GM21360 (cell line): ENCODE measurements at regions not wholly inside any gene's neighbourhood (a gene's known extent, or its start where the extent isn't known, plus 50 kb on each side); places are given as distances from the start of the nearest gene placed in this dataset.

Experiments
- ATAC-seq: cut with Tn5 transposase; IDR thresholded peaks from one replicate; pipeline ENCODE4 v1.9.1; 2021; ENCODE audit warnings: mild to moderate bottlenecking, moderate library complexity; ENCODE audit not compliant: unreplicated experiment

DNA sequence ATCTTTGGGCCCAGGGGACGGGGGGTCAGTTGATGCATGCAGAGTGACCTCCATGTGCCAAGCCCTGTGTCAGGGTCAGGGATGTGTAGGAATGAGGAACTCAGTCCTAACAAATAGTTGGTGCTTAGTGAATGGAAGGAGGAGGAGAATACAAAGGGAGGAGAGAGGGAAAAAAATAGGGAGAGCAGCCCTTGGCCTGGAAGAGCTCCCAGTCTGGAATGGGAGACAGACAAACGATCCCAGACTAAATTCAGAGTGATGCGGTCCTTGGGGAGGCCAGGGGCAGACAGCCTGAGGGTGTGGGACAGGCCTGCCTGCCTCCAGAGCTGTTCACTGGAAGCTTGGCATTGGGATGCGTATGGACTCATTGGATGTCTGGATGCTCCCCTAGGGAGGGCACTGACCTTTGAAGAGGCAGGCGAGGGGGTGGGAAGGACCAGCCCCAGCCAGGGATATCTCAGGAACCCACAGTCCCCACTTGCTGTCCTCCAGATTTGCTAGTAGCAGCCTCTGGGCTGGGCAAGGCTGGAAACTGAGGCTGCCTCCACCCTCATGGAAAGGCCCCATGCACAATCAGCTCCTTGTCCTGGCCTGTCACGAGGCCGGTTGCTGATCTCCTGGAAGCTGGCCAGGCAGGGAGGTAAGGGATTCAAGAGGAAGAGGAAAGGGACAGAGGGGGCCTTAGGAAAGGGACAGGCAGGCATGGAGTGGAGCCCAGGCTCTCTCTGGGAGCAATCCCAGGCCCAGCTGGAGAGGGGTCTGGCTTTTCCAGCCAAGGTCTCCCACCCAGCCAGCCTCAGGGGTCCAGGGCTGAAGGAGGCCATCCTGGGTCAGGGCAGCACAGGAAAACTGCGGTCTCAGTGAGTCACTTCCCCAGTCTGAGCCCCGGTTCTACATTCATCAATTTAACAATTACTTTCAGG is 69.0 kb upstream of the GGTA1 start:
- ATAC-seq = no peak

- ATAC-seq = no peak
Measured at GRCh38 chr9:121569266-121569648, 69.6 kb upstream of the GGTA1 start.

- no peak for ATAC-seq
Measured at GRCh38 chr9:121572581-121572980, 72.9 kb upstream of the GGTA1 start.

DNA sequence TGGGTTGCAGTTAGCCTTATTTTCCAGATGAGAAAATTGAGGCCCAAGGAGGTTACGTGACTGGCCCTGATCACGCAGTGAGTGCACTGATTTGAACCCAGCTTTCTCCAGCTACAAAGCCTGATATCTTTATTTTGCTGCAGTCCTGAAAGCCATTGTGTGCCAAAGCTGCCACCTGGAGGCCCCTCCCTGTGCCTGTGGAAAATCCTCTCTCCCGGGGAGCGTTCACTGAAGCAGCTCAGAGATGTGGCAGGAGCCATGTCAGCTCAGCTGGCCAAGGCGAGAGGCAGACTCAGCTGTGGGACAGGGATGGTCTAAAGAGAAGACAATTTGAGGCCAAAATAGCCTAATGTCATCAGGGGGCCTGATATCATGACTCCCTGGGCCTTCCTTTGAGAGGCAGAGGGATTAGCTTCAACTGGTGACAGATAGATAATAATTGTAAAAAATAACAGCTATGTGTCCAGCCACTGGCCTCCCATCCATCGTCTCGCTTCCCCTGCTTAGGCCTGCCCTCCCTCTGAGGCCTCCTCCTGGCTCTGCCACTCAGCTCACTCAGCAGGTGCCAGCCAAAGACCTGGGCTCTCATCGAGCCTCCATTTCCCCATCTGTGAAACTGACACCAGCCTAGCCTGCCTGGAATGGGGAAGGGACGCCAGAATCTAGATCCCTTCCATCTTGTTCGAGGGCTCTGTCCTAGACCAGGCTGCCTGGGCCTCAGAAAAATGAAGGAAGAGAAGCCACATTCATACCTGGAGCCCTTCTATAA is 74.3 kb upstream of the GGTA1 start:
- no peak for ATAC-seq

GRCh38 chr9:121574774-121575519 is 75.3 kb upstream of the GGTA1 start:
- ATAC-seq = no peak

GRCh38 chr9:121576281-121577075 is 75.0 kb upstream of the DAB2IP start:
- ATAC-seq = no peak

DNA sequence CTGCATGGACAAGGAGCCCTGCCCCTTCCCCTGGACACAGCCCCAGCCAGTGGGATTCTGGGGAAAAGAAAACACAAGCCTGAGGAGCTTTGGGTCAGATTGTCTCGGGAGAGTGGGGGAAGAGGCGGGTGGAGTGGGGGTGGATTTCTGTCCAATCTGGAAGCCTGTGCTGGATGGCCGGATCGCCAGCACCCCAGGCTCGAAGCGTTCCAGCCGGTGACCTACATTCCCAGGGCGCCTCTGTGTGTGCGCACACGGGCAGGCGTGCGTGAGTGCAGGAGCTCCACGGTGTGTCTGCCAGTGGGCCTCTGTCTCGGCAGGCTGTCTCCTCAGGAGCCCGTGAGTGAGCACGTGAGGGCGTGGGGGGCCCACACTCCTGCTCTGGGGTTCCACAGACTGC is 74.3 kb upstream of the DAB2IP start:
- ATAC-seq = no peak

GRCh38 chr9:121577572-121577971 is 73.9 kb upstream of the DAB2IP start:
- ATAC-seq = no peak

DNA sequence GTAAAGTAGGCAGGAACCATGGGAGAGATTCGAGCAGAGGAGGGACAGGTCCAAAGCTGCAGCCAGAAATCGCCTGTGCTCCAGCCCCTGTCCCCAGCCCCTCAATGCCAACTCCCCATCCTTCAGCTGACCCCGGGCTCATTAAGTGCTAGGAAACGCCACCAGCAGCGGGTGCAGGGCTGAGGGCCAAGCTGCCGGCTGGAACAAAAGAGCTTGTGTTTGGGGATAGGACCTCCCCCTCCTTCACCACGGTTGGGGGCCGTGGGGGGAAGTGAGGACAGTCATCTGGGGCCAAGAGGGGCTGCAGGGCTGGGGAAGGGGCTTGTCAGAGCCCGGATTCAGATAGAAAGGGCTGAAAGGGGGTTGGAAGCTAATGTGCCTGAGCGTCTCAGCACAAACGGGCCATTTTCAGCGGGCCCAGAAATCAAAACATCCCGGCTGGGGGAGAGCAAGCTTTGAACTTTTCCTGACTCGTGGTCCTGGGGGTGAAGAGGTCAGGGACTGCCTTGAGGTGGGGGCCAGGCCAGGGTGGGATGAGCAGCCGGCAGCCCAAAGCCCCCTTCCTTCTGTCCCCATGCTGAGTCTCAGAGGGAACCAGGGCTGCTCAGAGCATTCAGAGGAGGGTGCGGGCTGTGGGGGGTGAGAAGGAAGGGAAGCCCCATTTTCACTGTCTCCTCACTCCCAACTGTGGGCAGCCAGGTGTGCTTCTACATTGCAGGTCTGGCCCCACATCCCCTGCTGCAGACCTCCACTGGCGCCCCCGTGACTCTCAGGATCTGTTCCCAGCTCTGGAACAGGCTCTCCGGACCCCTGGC is 69.4 kb upstream of the DAB2IP start:
- no peak for ATAC-seq

DNA sequence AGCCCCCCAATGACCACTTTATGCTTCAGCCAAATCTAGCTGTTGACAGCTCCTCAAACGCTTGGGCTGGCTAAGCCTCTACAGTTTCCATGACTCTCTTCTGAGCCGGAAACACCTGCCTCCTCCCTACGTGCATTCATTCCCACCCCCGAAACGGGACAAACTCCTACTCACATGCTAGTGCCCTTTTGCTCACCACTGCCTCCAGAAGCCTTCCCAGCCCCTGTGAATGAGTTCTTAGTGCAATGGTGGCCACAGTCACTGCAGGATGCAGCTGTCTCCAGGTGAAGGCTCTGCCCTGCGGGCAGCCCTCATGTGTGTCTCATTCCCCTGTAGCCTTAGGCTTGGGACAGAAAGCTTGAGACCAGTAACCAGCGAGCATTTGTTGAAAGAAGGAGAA is 68.8 kb upstream of the DAB2IP start:
- ATAC-seq = no peak

- ATAC-seq = no peak
Measured at GRCh38 chr9:121584421-121584820, 67.0 kb upstream of the DAB2IP start.

DNA sequence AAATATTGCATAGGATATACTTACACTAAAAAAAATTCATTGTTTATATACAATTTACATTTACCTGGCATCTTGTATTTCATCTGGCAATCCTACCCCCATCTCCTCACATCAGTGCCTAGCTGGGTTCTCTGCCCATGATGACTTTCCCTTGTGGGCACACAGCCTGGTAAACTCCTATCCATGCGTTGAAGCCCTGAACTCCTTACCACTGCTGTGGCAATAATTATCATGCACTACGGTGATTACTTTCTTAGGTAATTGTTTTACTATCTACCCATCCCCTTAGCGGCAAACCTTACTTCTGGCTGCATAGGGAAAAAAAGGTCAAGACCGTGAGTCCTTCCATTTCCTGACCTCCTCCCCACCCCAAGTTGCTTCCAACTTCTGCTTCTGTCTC is 63.6 kb upstream of the DAB2IP start:
- no peak for ATAC-seq

- no peak for ATAC-seq
Measured at GRCh38 chr9:121589986-121590385, 61.4 kb upstream of the DAB2IP start.

GRCh38 chr9:121592265-121592664 is 59.2 kb upstream of the DAB2IP start:
- no peak for ATAC-seq

DNA sequence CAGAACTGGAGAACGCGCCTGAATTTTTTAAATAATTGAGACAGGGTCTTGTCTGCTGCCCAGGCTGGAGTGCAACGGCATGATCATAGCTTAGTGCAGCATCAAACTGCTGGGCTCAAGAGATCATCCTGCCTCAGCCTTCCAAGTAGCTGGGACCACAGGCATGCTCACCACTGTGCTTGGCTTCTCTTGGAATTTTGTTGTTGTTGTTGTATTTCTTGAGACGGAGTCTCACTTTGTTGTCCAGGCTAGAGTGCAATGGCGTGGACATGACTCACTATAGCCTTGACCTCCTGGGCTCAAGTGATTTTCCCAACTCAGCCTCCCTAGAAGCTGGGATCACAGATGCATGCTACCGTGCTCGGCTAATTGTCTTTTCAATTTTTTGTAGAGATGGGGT is 58.4 kb upstream of the DAB2IP start:
- ATAC-seq = no peak

DNA sequence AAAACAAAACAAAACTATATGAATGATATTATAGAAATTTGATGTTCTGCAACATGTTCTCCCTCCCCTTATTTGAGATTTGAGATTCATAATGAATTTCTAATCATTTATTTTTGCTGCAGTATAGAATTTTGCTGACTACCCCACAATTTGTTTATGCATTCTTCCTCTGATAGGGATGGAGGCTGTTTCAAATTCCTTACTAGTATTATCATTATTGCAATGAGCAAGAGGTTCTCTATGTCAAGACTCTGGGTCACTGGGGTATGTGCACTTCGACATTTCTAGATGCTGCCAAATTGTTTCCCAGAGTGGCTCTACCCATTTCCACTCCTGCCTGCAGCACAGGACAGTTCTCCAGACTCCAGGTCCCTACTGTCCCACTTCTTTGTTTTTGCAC is 54.9 kb upstream of the DAB2IP start:
- ATAC-seq = no peak

DNA sequence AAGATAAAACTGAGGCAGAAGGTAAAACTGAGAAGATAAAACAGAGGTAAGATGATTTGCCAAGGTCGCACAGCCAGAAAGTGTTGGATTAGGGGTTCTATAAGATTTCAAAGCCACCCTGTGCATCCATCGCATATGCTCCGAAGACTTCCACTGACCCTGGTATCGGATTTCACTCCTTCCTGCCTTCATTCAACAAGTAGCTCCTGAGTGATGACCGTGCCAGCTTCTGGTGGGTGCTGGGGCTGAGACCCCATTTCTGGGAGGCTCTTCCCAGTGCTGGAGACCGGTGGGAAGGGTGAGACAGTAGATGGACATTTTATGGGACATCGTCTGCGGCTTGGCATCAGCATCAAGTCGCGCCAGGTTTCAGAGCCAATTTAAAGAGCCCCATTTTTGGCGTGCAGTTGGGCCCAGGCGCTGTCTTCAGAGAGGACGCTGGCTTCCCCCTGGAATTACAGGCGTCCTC is 53.7 kb upstream of the DAB2IP start:
- ATAC-seq = no peak

DNA sequence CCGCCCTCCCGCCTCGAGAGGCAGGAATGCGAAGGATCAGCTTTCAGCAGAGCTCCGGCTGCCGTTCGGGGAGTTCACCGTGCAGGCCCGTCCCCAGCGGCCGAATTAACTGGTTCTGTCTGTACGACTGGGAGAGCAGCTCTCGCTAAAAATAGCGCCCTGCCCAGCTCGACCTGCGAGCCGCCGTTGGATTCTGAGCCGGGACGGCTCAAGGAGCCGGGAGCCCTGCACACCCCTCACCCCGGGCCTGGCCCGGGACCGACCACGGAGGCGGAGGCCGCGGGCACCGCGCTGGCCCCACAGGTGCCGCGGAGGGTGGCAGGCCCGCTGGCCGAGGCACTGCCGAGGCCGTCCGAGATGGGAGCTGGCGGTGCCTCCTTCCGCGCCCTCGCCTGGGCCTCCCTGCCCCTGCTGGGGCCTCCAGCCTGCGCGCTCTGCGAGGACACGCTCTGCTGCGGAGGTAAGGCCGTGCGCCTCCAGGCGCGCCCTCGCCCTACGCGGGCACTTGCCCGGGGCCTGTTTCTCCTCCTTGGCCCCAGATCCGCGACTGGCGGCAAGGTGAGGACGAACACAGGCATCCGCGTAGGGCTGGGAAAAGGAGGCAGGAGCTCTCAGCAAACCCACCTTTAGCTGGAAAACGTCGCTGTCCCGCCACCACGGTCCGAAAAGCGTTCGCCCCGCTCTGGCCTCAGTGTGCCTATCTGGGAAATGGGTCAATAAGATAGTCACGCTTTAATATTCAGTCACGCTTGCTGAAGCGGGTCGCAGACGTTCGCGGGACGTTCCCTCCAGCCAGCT is 53.1 kb upstream of the DAB2IP start:
- no peak for ATAC-seq
